ENCODE measurements at regions not wholly inside any gene's neighbourhood (a gene's known extent, or its start where the extent isn't known, plus 50 kb on each side); places are given as distances from the start of the nearest gene placed in this dataset.

GRCh38 chr5:61965069-61965468, 340.9 kb upstream of the KIF2A start:
- DNase-seq, result no peak
- ATAC-seq, result no peak
- no peaks in the 10 kb centered on the region for H3K4me1 Mint-ChIP-seq (ENCODE audit: low read depth)
- no peak overlapping the region for H3K4me3 Mint-ChIP-seq
- H3K27me3 Mint-ChIP-seq (ENCODE audit: low read depth), result peaks cover 3% of the 10 kb centered on the region
- no peaks in the 10 kb centered on the region for H3K9me3 Mint-ChIP-seq
- no peaks in the 10 kb centered on the region for H3K36me3 Mint-ChIP-seq (ENCODE audit: insufficient read depth)

- Mint-ChIP-seq H3K36me3 (ENCODE audit: insufficient read depth) (no peaks in the 10 kb centered on the region), H3K4me1 (ENCODE audit: low read depth) (no peaks in the 10 kb centered on the region), H3K4me3 (no peak overlapping the region), H3K27me3 (ENCODE audit: low read depth) (peaks cover 5% of the 10 kb centered on the region), H3K9me3 (no peaks in the 10 kb centered on the region)
- ATAC-seq, result no peak
- DNase-seq, result no peak
These were observed 340.5 kb upstream of the KIF2A start for GRCh38 chr5:61965490-61965889.

GRCh38 chr5:61966296-61966955, 339.6 kb upstream of the KIF2A start:
- Mint-ChIP-seq H3K4me1 (ENCODE audit: low read depth) (no peaks in the 10 kb centered on the region), H3K27me3 (ENCODE audit: low read depth) (peaks cover 5% of the 10 kb centered on the region), H3K9me3 (no peaks in the 10 kb centered on the region), H3K4me3 (no peak overlapping the region), H3K36me3 (ENCODE audit: insufficient read depth) (no peaks in the 10 kb centered on the region)
- no peak for DNase-seq
- no peak for ATAC-seq

- no peak for ATAC-seq
- Mint-ChIP-seq H3K9me3 (no peaks in the 10 kb centered on the region), H3K4me3 (no peak overlapping the region), H3K36me3 (ENCODE audit: insufficient read depth) (no peaks in the 10 kb centered on the region), H3K4me1 (ENCODE audit: low read depth) (no peaks in the 10 kb centered on the region), H3K27me3 (ENCODE audit: low read depth) (peaks cover 5% of the 10 kb centered on the region)
- DNase-seq, result no peak
These were observed 339.0 kb upstream of the KIF2A start for GRCh38 chr5:61966997-61967396.

- ATAC-seq (no peak), DNase-seq (no peak)
- H3K27me3 Mint-ChIP-seq (ENCODE audit: low read depth), result peaks cover 5% of the 10 kb centered on the region
- H3K9me3 Mint-ChIP-seq, result no peaks in the 10 kb centered on the region
- H3K4me1 Mint-ChIP-seq (ENCODE audit: low read depth), result no peaks in the 10 kb centered on the region
- H3K4me3 Mint-ChIP-seq, result no peak overlapping the region
- H3K36me3 Mint-ChIP-seq (ENCODE audit: insufficient read depth), result no peaks in the 10 kb centered on the region
These were observed 338.3 kb upstream of the KIF2A start for GRCh38 chr5:61967681-61968080.

GRCh38 chr5:61969347-61969746, 336.7 kb upstream of the KIF2A start:
- Mint-ChIP-seq H3K4me1 (ENCODE audit: low read depth) (no peaks in the 10 kb centered on the region), H3K9me3 (no peaks in the 10 kb centered on the region), H3K36me3 (ENCODE audit: insufficient read depth) (no peaks in the 10 kb centered on the region), H3K27me3 (ENCODE audit: low read depth) (peaks cover 5% of the 10 kb centered on the region), H3K4me3 (no peak overlapping the region)
- no peak for ATAC-seq
- no peak for DNase-seq

- H3K27me3 Mint-ChIP-seq (ENCODE audit: low read depth), result peaks cover 5% of the 10 kb centered on the region
- no peaks in the 10 kb centered on the region for H3K9me3 Mint-ChIP-seq
- H3K4me1 Mint-ChIP-seq (ENCODE audit: low read depth), result no peaks in the 10 kb centered on the region
- no peak for ATAC-seq
- no peak for DNase-seq
- H3K4me3 Mint-ChIP-seq, result no peak overlapping the region
- H3K36me3 Mint-ChIP-seq (ENCODE audit: insufficient read depth), result no peaks in the 10 kb centered on the region
These were observed 336.3 kb upstream of the KIF2A start for GRCh38 chr5:61969755-61970154.

- H3K9me3 Mint-ChIP-seq, result no peaks in the 10 kb centered on the region
- ATAC-seq (no peak), DNase-seq (no peak)
- H3K4me3 Mint-ChIP-seq, result no peak overlapping the region
- H3K36me3 Mint-ChIP-seq (ENCODE audit: insufficient read depth), result no peaks in the 10 kb centered on the region
- peaks cover 5% of the 10 kb centered on the region for H3K27me3 Mint-ChIP-seq (ENCODE audit: low read depth)
- H3K4me1 Mint-ChIP-seq (ENCODE audit: low read depth), result no peaks in the 10 kb centered on the region
These were observed 335.8 kb upstream of the KIF2A start for GRCh38 chr5:61970218-61970617.

- H3K27me3 Mint-ChIP-seq (ENCODE audit: low read depth), result peaks cover 5% of the 10 kb centered on the region
- no peak overlapping the region for H3K4me3 Mint-ChIP-seq
- DNase-seq (no peak), ATAC-seq (no peak)
- no peaks in the 10 kb centered on the region for H3K36me3 Mint-ChIP-seq (ENCODE audit: insufficient read depth)
- no peaks in the 10 kb centered on the region for H3K9me3 Mint-ChIP-seq
- no peaks in the 10 kb centered on the region for H3K4me1 Mint-ChIP-seq (ENCODE audit: low read depth)
These were observed 331.3 kb upstream of the KIF2A start for GRCh38 chr5:61974680-61975079.

GRCh38 chr5:61981886-61982285, 324.1 kb upstream of the KIF2A start:
- H3K36me3 Mint-ChIP-seq (ENCODE audit: insufficient read depth), result no peaks in the 10 kb centered on the region
- DNase-seq (no peak), ATAC-seq (no peak)
- no peaks in the 10 kb centered on the region for H3K4me1 Mint-ChIP-seq (ENCODE audit: low read depth)
- H3K9me3 Mint-ChIP-seq, result peaks cover 9% of the 10 kb centered on the region
- H3K27me3 Mint-ChIP-seq (ENCODE audit: low read depth), result peaks cover 4% of the 10 kb centered on the region
- no peak overlapping the region for H3K4me3 Mint-ChIP-seq

- no peaks in the 10 kb centered on the region for H3K4me1 Mint-ChIP-seq (ENCODE audit: low read depth)
These were observed 314.6 kb upstream of the KIF2A start for GRCh38 chr5:61991430-61991829.

GRCh38 chr5:61991866-61992265, 314.1 kb upstream of the KIF2A start:
- DNase-seq, result no peak
- Mint-ChIP-seq H3K4me1 (ENCODE audit: low read depth) (no peaks in the 10 kb centered on the region), H3K9me3 (peaks cover under 1% of the 10 kb centered on the region), H3K27me3 (ENCODE audit: low read depth) (peaks cover 1% of the 10 kb centered on the region), H3K4me3 (no peak overlapping the region), H3K36me3 (ENCODE audit: insufficient read depth) (no peaks in the 10 kb centered on the region)
- ATAC-seq, result no peak

More at GRCh38 chr5:61991430-61991829, 314.6 kb upstream of the KIF2A start:
- H3K27me3 Mint-ChIP-seq (ENCODE audit: low read depth), result peaks cover 1% of the 10 kb centered on the region
- H3K36me3 Mint-ChIP-seq (ENCODE audit: insufficient read depth), result no peaks in the 10 kb centered on the region
- H3K9me3 Mint-ChIP-seq, result peaks cover 5% of the 10 kb centered on the region
- no peak overlapping the region for H3K4me3 Mint-ChIP-seq
- ATAC-seq, result no peak
- DNase-seq, result no peak

GRCh38 chr5:61993295-61993927, 312.6 kb upstream of the KIF2A start:
- H3K4me1 Mint-ChIP-seq (ENCODE audit: low read depth), result no peaks in the 10 kb centered on the region
- no peaks in the 10 kb centered on the region for H3K9me3 Mint-ChIP-seq
- H3K4me3 Mint-ChIP-seq, result no peak overlapping the region
- DNase-seq (no peak), ATAC-seq (no peak)
- H3K27me3 Mint-ChIP-seq (ENCODE audit: low read depth), result peaks cover 1% of the 10 kb centered on the region
- H3K36me3 Mint-ChIP-seq (ENCODE audit: insufficient read depth), result no peaks in the 10 kb centered on the region

- H3K36me3 Mint-ChIP-seq (ENCODE audit: insufficient read depth), result no peaks in the 10 kb centered on the region
- no peaks in the 10 kb centered on the region for H3K4me1 Mint-ChIP-seq (ENCODE audit: low read depth)
- no peak for DNase-seq
- H3K9me3 Mint-ChIP-seq, result no peaks in the 10 kb centered on the region
- no peak overlapping the region for H3K4me3 Mint-ChIP-seq
- peaks cover 1% of the 10 kb centered on the region for H3K27me3 Mint-ChIP-seq (ENCODE audit: low read depth)
- ATAC-seq, result no peak
These were observed 311.8 kb upstream of the KIF2A start for GRCh38 chr5:61994171-61994570.

- H3K27me3 Mint-ChIP-seq (ENCODE audit: low read depth), result peaks cover 1% of the 10 kb centered on the region
- H3K9me3 Mint-ChIP-seq, result no peaks in the 10 kb centered on the region
- no peaks in the 10 kb centered on the region for H3K4me1 Mint-ChIP-seq (ENCODE audit: low read depth)
- H3K4me3 Mint-ChIP-seq, result no peak overlapping the region
- no peaks in the 10 kb centered on the region for H3K36me3 Mint-ChIP-seq (ENCODE audit: insufficient read depth)
- DNase-seq, result no peak
- ATAC-seq, result no peak
These were observed 310.5 kb upstream of the KIF2A start for GRCh38 chr5:61995486-61995885.
